22Rv1 (cell line): ENCODE measurements at regions not wholly inside any gene's neighbourhood (a gene's known extent, or its start where the extent isn't known, plus 50 kb on each side); places are given as distances from the start of the nearest gene placed in this dataset.

Experiments
- ZFX ChIP-seq: fragments of 450-650 bp; IDR thresholded peaks from 2 replicates; pipeline ENCODE4 v1.6.1; 2017; ENCODE audit warnings: antibody characterized with exemption, borderline replicate concordance
- TF ChIP-seq, protein P1 (sequence below): fragments of 450-650 bp; IDR thresholded peaks from 2 replicates; pipeline ENCODE4 v1.5.1; 2017; ENCODE audit warnings: mild to moderate bottlenecking

DNA sequence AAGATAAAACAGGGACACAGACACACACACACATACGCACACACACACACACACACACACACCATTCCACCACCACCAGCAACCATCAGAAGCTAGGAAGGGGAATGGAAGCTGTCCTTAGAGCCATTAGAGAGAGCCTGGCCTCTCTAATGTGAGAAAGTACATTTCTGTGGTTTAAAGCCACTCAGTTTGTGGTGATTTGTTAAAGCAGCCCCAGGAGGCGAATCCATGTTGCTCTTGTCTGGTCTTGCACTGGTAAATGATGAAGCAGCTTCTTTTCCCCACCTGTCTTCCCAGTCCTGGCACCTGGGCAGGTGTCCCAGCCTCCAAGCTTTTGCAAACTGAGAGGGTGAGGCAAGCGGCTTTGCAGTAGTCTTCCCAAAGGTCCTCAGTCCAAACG is 118.9 kb upstream of the KL start:
- TF ChIP-seq, protein P1, sequence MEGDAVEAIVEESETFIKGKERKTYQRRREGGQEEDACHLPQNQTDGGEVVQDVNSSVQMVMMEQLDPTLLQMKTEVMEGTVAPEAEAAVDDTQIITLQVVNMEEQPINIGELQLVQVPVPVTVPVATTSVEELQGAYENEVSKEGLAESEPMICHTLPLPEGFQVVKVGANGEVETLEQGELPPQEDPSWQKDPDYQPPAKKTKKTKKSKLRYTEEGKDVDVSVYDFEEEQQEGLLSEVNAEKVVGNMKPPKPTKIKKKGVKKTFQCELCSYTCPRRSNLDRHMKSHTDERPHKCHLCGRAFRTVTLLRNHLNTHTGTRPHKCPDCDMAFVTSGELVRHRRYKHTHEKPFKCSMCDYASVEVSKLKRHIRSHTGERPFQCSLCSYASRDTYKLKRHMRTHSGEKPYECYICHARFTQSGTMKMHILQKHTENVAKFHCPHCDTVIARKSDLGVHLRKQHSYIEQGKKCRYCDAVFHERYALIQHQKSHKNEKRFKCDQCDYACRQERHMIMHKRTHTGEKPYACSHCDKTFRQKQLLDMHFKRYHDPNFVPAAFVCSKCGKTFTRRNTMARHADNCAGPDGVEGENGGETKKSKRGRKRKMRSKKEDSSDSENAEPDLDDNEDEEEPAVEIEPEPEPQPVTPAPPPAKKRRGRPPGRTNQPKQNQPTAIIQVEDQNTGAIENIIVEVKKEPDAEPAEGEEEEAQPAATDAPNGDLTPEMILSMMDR: no peak
- TF ChIP-seq ZFX: no peak
